HuH-7 (cell line): ENCODE measurements at regions not wholly inside any gene's neighbourhood (a gene's known extent, or its start where the extent isn't known, plus 50 kb on each side); places are given as distances from the start of the nearest gene placed in this dataset.

ENCODE experiments used
- DNase-seq: peaks from one replicate; pipeline ENCODE4 v3.0.0; 2011; ENCODE audit warnings: low spot score

DNA sequence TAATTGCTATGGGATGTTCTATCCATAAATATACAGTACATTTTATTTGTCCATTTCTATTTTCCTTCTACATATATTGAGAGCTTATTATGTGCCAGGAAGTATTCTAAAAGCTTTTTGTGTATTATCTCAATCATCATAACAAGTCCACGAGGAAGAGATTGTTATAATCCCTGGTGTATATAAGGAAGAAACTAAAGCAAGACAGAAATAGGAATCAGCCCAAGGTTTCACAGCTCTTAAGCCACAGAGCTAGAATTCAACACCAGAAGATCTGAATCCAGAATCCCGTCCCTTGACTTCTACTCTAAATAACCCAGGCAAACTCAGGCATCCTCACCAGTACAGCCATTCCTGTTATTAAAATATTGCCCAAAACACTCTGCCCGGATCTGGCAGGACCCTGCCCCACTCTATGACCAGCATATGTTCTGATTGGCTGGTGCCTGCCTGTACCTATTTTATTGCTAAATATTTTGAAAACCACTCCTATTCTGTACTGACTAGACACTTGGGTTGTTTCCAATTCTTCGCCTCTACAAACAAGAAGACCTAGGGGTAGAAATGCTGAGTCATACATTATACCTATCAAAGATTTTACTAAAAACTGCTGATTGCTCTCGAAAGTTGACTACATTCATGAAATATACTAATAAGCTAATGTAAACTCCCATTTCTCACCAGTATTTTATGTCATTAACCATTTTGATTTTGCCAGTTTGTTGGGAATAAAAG lies 297.4 kb downstream of the ENC1 start:
- DNase-seq, result no peak

DNA sequence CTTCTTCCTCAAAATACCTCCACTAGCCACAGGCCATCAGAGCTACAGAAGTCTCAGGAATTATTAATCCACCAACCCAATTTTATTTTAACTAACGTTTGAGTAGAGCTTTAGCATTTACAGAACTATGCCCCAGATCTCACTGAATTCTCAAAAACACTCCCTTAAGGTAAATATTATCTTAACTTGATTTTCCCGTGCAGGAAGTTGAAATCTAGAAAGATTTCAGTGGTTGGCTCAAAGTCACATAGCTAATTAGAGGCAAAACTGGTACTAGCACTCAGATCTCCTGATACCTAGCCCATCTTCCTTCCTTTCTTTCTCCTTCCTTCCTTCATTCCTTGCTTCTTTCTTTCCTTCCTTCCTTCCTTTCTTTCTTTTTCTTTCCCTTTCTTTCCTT lies 298.3 kb downstream of the ENC1 start:
- no peak for DNase-seq

DNA sequence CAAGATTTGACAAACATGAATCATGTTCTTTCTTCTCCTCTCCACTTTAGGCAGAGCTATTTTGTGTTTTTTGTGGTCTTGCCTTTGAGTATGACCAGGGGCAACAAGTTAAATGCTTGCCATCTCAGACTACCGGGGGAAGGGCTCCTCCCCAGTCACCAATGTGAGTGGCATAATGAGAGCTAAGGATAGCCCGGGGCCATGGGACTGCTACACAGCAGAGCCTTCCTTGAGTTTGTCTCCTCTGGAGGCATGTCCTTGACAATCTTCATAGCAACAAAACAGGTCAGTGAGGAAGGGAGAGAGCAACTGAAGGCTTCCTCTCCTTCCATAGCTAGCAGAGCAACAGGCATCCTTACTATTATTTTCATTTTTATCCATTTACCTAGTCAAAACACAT lies 299.3 kb downstream of the ENC1 start:
- DNase-seq, result no peak

DNA sequence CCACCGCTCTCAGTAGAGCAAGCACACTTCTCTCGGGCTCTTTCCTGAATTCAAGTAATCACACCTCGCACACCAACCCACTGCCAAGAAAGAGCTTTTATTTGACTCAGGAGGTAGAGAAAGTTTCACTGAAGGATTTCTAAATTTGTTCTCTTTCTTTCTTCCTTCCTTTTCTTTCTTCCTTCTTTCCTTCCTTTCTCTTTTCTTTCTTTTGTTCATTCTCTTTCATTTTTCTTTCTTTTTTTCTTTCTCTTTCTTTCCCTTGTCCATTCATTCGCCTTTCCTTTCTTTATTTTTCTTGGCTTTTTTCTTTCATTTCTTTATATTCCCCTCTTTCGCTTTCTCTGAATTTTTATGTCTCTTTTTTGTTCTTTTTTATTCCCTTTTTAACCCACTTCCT lies 300.1 kb downstream of the ENC1 start:
- no peak for DNase-seq

DNA sequence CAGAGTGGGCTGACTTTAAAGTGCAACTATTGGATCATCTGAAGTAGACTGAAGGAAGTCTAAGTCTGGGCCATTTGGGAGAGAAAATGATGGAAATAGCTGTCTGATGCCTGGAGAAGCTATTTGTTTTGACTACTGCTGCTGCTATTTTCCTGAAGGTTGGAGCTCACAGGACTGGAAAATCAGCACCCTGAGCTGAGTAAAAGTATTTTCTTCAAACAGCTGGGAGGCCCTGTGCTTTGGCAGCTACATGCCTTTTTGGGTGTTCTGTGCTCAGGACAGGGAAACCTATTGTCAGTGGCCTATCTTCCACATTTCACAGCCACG lies 302.6 kb downstream of the ENC1 start:
- no peak for DNase-seq

DNA sequence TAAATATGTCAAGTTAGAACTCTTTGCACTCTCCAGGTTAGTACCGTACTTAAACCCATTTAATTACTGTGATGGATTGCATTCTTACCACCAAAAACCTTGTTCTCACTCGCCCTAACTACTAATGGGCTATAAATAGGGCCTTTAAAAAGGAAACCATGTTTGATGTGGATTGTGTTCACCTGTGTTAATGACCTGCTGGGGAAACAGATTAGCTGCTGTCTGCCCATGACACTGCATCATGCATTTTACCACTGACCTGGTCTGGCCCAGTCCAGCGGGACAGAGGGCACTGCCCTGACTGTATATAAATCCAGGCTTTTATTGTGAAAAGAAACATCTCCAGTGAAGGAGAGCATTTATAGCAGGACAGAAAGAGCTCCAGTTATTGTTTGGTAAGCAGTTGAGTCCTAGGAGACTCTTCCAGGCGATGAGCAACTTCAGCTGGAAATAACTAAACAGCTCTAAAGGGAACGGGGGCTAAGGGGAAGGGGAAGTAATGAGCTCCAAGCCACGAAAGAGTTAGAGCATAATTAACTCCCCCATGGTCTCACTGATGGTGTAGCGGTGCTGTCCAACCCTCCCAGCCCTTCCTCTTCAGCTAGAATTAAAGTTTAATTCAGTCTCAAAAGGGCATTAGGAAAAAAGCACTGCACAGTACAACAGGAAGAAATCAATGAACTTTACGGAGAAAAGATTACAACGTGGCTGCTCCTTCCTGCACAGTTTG lies 303.1 kb downstream of the ENC1 start:
- no peak for DNase-seq

DNA sequence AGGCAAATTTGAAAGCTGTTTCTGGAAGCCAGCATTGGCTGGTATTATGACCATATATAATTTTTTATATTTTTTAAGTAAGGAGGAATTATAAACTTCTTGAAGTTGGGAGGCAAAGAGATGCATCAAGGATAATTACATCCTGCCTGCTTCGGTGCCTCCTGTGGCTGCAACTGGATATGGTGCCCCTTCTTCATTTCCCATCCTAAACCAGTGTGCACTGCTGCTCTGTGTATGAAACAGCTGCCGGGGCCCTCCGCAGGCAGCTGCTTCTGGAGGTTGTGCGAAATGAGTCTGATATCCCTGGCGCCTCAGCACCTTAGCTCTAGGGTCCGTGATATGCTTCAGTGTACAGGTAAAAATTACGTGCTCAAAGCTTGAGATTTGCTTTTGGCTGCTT lies 304.2 kb downstream of the ENC1 start:
- no peak for DNase-seq

DNA sequence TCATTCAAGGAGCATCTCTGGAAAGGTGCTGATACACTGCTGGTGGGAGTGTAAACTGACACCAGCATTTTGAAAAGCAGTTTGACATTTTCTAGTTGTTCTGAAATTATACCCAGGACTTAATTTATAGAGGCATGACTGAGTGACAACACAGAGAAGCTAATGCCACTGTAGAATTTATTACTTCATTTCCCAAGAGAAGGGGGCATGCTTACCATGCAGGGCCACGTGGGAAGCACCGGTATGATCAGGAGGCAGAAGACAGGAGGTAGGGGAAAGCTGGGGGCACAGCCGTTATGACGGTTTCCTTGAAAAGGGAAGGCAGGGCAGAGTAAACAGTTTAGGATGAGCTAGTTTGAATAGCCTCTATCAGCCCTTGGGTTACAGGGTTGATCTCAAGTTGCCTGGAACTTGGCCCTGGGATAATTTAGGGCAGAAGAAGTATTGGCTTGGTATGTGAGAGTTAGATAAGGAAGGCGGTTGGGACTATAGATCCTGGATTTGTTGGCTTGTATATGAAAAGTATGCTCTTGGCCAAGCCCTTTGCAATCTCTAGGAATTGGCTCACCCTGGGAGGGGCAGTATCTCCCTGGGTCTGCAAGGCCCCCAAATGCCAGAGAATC lies 305.7 kb downstream of the ENC1 start:
- DNase-seq, result no peak

DNA sequence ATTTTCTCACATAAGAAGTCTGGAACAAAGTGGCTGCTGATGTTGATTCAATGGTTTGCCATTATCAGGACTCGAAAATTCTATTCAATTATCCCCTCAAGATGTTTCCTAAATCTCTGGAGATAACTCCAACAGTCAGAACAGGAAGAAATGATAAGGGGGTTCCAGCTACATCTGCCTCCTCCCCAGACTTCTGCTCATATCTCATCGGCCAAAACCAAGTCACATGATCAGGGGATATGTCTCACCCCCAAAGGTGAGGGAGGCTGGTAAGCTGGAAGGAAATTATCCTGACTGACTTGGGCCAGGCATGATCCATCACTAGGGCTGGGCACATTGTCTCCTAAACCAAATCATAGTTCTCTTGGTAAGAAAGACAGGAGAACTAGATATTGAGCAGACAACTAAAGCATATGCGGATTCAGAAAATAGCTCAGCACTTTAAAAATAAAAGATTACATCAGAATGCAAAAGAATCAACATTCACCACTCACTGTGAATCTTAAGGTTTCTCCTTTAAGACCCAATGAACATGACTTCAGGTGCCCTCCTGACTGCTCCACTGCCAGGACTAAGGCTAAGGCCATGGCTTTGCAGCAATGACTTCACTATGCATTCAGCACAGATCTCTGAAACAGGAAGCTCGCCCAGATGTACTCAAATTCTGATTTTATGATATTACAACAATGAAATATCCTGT lies 306.3 kb downstream of the ENC1 start:
- DNase-seq, result no peak

DNA sequence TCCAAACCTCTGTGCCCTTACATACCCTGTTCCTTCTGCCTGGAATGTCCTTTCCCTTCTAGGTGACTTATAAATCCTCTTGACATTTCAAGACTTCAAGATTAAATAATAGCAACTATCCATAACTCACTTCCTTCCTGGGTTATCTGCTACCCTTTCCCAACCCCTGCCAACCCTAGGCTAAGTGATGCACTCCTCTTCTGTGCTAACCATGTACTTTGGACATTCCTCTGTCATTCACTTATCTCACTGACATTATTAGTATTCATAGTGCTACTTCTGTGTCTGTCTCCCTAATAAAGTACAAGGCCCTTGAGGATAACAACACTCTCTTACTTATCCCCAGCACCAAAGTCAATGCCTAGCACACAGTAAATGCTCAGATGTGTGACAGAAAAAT lies 307.1 kb downstream of the ENC1 start:
- DNase-seq, result no peak

DNA sequence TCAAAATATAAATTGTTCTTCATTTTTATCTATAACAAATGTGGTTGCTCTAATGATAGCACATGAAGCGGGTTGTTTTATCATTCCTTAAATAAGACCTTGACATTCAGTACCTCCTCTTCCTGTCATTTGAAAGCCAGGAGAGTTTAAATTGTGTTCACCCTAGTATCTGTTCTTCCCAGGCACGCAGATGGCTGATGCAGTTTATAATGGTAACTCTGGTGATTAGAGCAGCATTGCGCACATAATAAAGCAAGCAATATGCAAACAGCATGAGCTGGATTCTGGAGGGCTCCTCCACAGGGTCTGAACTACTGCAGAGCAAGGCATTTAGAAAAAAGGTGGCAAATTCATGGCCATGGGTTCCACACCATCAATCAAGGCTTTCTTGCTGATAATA lies 307.8 kb downstream of the ENC1 start:
- DNase-seq, result no peak

DNA sequence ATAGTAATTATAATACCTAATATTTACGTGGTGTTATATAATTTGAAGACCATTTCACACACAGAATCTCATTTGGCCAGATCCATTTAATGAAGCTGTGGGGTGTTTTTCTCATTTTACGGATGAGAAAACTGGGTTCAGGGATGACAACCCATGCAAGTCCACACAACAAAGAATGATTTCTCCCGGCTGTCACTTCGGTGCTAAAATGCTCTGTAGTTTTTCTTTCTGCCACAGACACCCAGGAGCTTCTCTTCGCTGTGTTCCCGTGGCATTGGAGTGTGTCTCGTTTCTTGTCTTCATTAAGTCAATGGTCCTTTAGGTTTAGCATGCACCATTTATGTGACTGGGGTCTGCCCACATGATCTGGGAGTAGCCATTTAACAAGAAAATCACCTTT lies 308.5 kb downstream of the ENC1 start:
- no peak for DNase-seq

DNA sequence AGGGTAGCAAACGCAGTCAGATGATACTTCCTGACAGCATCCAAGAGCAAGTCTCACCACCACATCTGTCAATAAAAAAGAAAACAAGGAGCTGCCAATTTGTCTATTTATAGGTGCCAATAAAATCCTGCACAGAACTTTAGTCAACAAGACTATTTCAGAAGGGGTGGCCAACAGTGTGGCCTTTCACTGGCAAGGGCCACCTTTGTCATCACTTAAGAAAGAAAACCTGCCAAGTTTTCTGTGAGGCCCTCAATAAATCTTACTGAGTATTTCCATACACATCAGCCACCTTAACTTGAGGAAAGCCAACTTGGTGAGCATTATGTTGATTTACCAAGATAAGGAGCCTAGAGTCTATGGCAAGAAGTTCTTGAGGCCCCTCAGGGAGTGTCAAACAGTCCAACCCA lies 312.3 kb downstream of the ENC1 start:
- DNase-seq, result no peak

DNA sequence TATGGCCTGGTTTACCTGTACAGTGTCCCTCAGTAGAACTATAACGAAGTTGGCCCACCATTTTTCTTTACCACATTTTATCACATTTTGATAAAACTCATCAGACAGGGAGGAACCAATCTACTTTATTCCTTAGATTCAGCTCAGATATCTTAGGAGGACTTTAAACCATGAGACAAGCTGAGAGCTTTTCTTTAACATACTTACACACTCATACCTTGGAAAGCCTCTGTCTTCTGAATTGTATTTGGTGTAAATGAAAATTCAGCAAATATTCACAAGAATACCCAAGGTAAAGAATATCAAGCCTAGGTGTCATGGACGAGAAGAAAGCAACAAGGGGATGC lies 313.2 kb downstream of the ENC1 start:
- no peak for DNase-seq

DNA sequence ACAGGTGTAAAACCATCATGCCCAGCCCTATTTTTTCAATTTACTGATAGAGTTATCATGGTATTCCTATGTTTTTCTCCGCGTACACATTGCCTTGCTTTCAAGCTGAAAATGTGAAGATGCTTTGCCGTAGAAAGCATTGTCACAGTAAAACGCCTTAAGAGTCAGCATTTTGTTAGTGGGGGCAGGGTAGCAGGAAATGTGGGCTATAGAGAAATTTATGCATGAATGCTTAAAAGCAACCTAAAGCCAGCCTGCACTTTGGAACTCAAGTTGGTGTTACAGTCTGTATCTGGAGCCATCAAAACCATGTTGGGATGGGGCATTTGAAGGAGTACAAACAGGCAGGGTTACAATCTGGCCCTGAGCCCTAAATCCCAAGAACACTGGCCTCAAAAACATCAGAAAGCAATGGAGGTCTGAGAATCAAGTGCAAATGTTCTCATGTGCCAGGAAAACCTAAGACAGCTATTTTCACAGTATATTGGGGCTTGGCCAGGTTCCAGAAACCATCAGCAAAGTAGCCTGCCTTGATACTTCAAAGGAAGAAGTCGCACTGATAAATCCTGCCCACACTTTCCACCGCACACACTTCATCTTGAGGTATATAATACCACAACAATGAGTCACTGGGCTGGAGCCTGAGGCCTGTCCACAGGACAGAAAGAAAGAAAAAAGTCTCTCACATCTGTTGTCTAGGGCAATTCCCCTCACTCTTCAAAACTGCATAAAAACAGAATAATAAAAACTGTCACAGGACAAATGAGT lies 313.8 kb downstream of the ENC1 start:
- DNase-seq, result no peak

DNA sequence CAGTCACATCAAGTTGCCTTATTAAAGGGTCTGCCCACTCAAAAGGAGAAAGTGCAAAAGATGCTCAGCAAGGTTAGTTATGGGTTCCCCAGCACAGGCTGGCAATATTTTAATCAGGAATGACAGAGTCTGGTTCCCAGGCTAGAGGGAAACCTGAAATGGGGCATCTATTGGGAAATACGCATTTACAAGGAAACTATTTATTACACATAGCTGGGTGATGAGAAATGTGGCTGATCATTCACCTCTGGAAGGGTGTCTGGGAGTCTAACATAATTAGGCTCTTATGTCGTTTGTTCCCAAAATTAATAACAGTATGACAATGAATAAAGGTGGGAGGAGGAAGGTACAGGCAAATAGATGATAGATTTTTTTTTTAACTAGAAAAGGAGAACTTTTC lies 314.7 kb downstream of the ENC1 start:
- DNase-seq, result no peak

DNA sequence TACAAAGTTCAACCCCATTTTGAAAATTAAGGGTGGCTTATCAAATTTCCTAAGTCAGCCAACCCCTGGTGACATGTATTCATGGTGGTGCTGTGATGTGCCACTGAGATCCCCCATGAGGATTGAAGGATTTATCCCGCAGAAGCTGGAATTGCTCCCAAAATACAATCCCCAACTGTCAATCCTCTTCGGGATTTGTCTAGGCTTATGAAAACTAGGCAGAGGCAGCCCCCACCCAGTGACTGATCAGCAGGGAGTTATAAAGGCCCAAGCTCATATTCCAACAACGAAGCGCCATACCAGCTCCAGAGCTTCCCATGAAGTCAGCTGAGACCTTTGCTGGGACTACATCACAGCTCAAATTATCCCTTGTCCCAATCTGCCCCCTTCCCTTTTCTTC lies 316.0 kb downstream of the ENC1 start:
- DNase-seq, result no peak

DNA sequence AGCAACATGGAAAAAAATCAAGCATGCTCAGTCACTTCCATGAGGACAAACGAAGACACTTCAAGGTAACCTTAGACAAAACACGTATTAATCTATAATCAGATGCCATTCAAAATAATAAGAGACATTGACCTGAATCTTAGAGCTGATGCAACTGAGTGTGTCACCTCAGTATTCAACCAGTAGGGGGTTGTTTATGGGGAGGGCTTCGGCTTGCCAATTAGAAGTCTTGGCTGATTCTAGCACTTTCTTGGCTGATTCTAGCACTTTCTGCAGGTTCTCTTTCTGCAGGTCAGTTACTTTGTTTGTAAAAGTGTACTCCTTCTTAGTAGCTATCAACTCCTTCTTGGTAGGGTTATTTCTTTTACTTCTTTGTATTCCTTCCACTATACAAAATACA lies 317.6 kb downstream of the ENC1 start:
- DNase-seq, result no peak

DNA sequence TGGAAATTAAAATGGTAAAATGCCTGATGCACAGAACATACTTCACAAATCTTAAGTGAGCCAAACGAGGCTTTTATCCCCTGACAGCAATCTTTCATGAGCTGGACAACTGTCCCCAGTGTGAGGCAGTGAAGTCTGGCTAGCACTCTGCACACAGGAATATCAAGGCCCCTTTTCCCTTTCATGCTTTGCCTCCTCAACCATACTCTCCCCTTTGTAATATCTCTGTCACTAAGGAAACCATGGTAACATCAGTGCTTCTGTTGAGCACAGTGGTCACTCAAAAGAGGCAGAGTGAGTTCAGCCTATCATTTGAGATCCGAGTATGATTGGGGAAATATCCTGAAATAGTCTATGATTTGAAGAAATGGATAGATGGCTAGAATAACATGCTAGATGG lies 318.3 kb downstream of the ENC1 start:
- DNase-seq, result no peak

DNA sequence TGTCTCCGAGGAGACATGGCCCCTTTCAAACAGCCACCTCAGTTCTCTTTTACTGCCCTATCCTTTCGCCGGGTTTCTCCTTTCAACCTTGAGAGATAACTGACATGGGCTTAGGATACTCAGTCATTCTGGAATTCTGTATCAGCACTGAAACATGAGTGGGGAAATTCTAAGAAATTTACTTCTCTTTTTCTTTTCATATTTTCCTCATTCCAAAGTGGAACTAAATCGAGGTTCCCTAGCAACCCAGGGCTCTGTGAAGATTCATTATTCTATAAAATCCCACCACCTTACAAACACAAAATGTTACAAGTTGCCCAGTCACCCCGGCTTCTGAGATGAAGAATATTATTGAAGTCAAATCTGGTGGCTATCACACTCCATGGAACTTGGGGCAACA lies 319.2 kb downstream of the ENC1 start:
- no peak for DNase-seq

DNA sequence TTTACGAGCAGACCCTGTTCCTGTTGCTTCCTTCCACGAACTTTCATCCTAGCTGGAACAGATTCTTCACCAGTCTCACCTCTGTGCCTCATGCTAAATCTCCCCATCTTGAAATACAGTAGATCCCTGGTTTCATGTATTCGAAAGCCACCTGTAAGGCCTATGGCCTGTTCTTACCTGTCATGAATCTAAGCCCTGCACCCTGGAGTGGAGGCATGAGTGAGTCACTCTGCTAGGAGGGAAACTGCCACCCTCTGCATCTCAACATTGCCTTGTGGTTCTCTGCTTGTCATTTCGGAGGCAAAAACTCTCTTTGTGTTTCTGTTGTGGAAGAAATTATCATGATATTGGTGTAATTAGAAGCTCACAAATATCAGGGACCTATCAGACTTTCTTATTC lies 320.0 kb downstream of the ENC1 start:
- no peak for DNase-seq

DNA sequence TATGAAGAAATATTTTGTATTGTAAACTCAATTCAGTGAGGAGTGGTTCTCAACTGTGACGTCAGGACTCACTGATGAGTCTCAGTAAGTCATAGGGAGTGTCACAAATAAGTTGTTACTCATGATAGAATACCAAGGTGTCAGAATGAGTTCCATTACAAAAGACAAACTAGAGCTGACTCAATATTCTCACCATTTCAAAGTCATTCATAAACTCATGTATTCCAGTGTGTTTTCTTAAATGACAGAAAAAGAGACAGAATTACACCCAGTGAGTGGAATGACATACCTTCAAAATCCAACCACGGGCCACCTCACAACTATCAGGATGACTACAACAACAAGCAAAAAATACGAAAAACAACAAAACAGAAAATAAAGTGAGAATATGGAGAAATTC lies 321.5 kb downstream of the ENC1 start:
- no peak for DNase-seq
